Smooth muscle cell (in vitro differentiated cells): ENCODE measurements at regions not wholly inside any gene's neighbourhood (a gene's known extent, or its start where the extent isn't known, plus 50 kb on each side); places are given as distances from the start of the nearest gene placed in this dataset.

Source experiments
- DNase-seq: peaks from one replicate; lab custom pipeline; 2025; ENCODE audit not compliant: unreplicated experiment; lab: John Stamatoyannopoulos, UW
- H2AFZ ChIP-seq: fragments of 200-600 bp; sonication (generic); 2 replicates; pipeline ENCODE4 v1.6.0; 2016; ENCODE audit warnings: antibody characterized with exemption, low read depth, mild to moderate bottlenecking
- H3F3A ChIP-seq: fragments of 200-600 bp; sonication (generic); 2 replicates; pipeline ENCODE4 v1.6.0; 2017; ENCODE audit warnings: antibody characterized with exemption, low read depth
- H3K27ac ChIP-seq: fragments of 200-600 bp; sonication (generic); 2 replicates; pipeline ENCODE4 v1.5.1; 2016; ENCODE audit warnings: low read depth, mild to moderate bottlenecking
- H3K27me3 ChIP-seq: fragments of 200-600 bp; sonication (generic); 2 replicates; pipeline ENCODE4 v1.6.1; 2016; ENCODE audit warnings: low read depth, mild to moderate bottlenecking
- H3K36me3 ChIP-seq: fragments of 200-600 bp; sonication (generic); 2 replicates; pipeline ENCODE4 v1.5.1; 2016; ENCODE audit warnings: low read depth
- H3K4me1 ChIP-seq: fragments of 200-600 bp; sonication (generic); 2 replicates; pipeline ENCODE4 v1.5.1; 2016; ENCODE audit warnings: low read depth
- H3K4me2 ChIP-seq: fragments of 200-600 bp; sonication (generic); 2 replicates; pipeline ENCODE4 v1.6.0; 2016; ENCODE audit warnings: mild to moderate bottlenecking
- H3K4me3 ChIP-seq: fragments of 200-600 bp; sonication (generic); 2 replicates; pipeline ENCODE4 v1.5.1; 2016; ENCODE audit warnings: mild to moderate bottlenecking
- H3K79me2 ChIP-seq: fragments of 200-600 bp; sonication (generic); 2 replicates; pipeline ENCODE4 v1.6.0; 2016; ENCODE audit warnings: low read depth, mild to moderate bottlenecking
- H3K9ac ChIP-seq: fragments of 200-600 bp; sonication (generic); 2 replicates; pipeline ENCODE4 v1.6.0; 2016; ENCODE audit warnings: low read depth
- H3K9me3 ChIP-seq: fragments of 200-600 bp; sonication (generic); replicated peaks from 2 replicates; pipeline ENCODE4 v1.5.1; 2016; ENCODE audit warnings: low read depth
- H4K20me1 ChIP-seq: fragments of 200-600 bp; sonication (generic); 2 replicates; pipeline ENCODE4 v1.6.0; 2016; ENCODE audit warnings: low read depth
- WGBS: methylation state at CpG from one replicate; pipeline ENCODE4 v1.1.7; 2016; ENCODE audit warnings: low lambda C conversion rate; 5-methylcytosine and 5-hydroxymethylcytosine counted together
- TF ChIP-seq, protein P1 (sequence below): fragments of 200-600 bp; sonication (generic); IDR thresholded peaks from 2 replicates; pipeline ENCODE4 v1.5.1; 2017; ENCODE audit warnings: borderline replicate concordance, mild to moderate bottlenecking, antibody characterized with exemption; ENCODE audit not compliant: insufficient read depth, poor library complexity, severe bottlenecking

DNA sequence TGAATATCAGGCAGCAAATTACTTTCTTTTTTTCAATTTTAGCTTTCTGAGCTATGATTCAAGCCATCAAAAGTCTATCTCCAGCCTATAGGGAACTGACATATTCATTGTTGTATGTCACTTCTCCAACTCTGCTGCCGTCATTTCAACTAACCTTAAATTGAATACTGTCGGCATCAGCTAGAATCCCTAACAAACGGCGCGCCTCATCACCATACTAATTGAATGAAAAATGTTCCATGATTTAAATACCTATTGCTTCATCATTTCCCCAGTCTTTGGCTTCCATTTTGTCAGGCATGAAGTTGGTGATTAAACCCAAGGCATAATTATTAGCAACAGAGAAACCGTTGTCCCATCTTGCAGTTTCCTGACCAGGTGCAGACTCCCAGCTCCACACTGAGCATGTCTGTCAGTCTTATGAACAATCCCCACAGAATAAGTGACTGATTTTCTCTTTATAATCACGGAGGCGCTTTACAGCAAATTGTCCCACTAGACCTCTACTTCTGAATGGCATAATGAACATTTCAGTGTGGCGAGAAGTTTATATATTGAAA lies 83.5 kb upstream of the NPY start:
- Histone ChIP-seq H3K36me3 (no peaks in the 10 kb centered on the region), H3K9me3 (no peaks in the 10 kb centered on the region), H3K4me1 (no peaks in the 10 kb centered on the region), H4K20me1 (no peaks in the 10 kb centered on the region), H3F3A (no peaks in the 10 kb centered on the region), H2AFZ (no peak overlapping the region), H3K27ac (no peak overlapping the region), H3K4me3 (no peak overlapping the region), H3K79me2 (no peaks in the 10 kb centered on the region), H3K27me3 (no peaks in the 10 kb centered on the region), H3K4me2 (no peak overlapping the region), H3K9ac (no peak overlapping the region)
- TF ChIP-seq, protein P1, sequence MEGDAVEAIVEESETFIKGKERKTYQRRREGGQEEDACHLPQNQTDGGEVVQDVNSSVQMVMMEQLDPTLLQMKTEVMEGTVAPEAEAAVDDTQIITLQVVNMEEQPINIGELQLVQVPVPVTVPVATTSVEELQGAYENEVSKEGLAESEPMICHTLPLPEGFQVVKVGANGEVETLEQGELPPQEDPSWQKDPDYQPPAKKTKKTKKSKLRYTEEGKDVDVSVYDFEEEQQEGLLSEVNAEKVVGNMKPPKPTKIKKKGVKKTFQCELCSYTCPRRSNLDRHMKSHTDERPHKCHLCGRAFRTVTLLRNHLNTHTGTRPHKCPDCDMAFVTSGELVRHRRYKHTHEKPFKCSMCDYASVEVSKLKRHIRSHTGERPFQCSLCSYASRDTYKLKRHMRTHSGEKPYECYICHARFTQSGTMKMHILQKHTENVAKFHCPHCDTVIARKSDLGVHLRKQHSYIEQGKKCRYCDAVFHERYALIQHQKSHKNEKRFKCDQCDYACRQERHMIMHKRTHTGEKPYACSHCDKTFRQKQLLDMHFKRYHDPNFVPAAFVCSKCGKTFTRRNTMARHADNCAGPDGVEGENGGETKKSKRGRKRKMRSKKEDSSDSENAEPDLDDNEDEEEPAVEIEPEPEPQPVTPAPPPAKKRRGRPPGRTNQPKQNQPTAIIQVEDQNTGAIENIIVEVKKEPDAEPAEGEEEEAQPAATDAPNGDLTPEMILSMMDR = no peak
- DNase-seq = no peak
- WGBS = 90% methylated on average over 9 of the region's 9 CpGs

DNA sequence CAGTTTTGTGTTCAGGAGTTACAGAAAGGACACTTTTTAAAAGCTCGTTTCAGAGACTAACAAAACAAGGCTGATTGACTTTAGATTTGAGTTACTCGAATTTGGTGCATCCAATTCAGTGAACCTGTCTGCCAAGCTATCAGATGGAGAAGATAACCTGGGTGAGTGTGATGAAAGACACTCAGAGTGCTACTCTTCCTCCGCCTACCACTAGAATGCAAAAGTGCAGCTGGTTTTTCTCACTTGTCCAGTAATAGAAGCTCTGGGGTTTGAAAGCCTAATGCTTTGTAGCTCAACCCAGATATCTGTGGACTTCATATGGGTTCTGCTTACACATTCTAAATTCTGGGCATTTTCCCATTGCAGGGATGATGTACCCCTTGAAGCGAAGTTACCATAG lies 82.8 kb upstream of the NPY start:
- no peak overlapping the region for H3K9ac ChIP-seq
- no peaks in the 10 kb centered on the region for H3K79me2 ChIP-seq
- H3K36me3 ChIP-seq = no peaks in the 10 kb centered on the region
- no peak overlapping the region for H3K4me3 ChIP-seq
- 27% methylated on average over 4 of the region's 4 CpGs for WGBS
- no peaks in the 10 kb centered on the region for H3K27me3 ChIP-seq
- H3F3A ChIP-seq = no peaks in the 10 kb centered on the region
- TF ChIP-seq, protein P1 = no peak
- H3K27ac ChIP-seq = no peak overlapping the region
- H3K9me3 ChIP-seq = no peaks in the 10 kb centered on the region
- no peak overlapping the region for H2AFZ ChIP-seq
- no peak for DNase-seq
- no peaks in the 10 kb centered on the region for H3K4me1 ChIP-seq
- no peaks in the 10 kb centered on the region for H4K20me1 ChIP-seq
- H3K4me2 ChIP-seq = no peak overlapping the region

DNA sequence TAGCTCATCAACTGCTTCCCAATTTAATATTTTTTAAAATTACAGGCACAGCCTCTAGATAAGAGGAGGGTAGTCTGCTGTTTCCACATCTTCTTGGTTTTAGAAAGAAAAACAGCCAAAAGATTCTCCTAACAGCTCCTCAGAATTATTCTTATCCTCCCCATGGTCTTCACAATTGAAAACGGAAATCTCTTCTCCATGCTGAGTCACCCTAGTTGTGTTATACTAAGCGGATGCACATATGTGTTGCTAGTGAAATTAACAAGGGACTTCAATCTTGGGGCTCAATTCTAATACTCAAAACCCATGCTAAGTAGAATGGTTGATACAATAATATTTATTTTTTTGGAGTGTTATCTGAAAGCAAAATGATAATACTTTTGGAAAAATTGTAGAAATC lies 71.9 kb upstream of the NPY start:
- Histone ChIP-seq H3K4me1 (no peaks in the 10 kb centered on the region), H3K4me2 (no peak overlapping the region), H3K9me3 (no peaks in the 10 kb centered on the region), H3K27me3 (no peaks in the 10 kb centered on the region), H2AFZ (no peak overlapping the region), H4K20me1 (no peaks in the 10 kb centered on the region), H3K9ac (no peak overlapping the region), H3K79me2 (no peaks in the 10 kb centered on the region), H3F3A (peaks cover 13% of the 10 kb centered on the region), H3K27ac (no peak overlapping the region), H3K4me3 (no peak overlapping the region), H3K36me3 (no peaks in the 10 kb centered on the region)
- DNase-seq = no peak
- TF ChIP-seq, protein P1 = no peak
- WGBS = 60% methylated on average over 2 of the region's 2 CpGs

DNA sequence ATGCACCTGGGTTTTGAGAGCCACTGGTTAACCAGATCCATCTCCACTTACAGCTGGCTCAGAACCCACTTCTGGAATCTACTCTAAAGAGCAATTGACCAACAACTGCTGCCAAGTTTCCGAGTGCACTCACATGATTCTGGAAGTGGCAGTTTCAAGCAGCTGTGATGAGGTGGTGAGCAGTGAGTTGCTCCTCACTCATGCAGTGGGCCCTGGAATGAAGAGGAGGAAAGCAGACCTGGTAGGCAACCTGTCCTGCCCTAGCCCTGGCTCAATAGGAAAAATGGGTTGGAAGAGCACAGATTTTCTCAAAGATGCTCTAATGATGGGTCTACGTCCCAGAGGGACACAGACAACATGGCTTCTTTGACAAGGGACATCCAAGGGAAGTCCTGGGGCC lies 70.7 kb upstream of the NPY start:
- Histone ChIP-seq H3K36me3 (no peaks in the 10 kb centered on the region), H3K9ac (no peak overlapping the region), H3K79me2 (no peaks in the 10 kb centered on the region), H3F3A (peaks cover 14% of the 10 kb centered on the region), H3K4me3 (no peak overlapping the region), H4K20me1 (no peaks in the 10 kb centered on the region), H3K9me3 (no peaks in the 10 kb centered on the region), H3K27ac (no peak overlapping the region), H3K27me3 (no peaks in the 10 kb centered on the region), H2AFZ (no peak overlapping the region), H3K4me1 (no peaks in the 10 kb centered on the region), H3K4me2 (no peak overlapping the region)
- no peak for DNase-seq
- 98% methylated on average over 2 of the region's 2 CpGs for WGBS
- TF ChIP-seq, protein P1 = no peak
